Nephron progenitor cell (in vitro differentiated cells): ENCODE measurements at regions not wholly inside any gene's neighbourhood (a gene's known extent, or its start where the extent isn't known, plus 50 kb on each side); places are given as distances from the start of the nearest gene placed in this dataset.
"Not testable (repeated sequence)": the region's sequence is repeated elsewhere in the genome, so short reads cannot be mapped to it uniquely, and the experiment has no call there.

Source experiments
- DNase-seq: peaks from one replicate; pipeline ENCODE4 v3.0.0; 2021
- H3K27ac Mint-ChIP-seq: 2 replicates; pipeline ENCODE4 v1.8.0; 2021; ENCODE audit warnings: mild to moderate bottlenecking, moderate library complexity, mixed read lengths
- H3K27me3 Mint-ChIP-seq: 2 replicates; pipeline ENCODE4 v1.8.0; 2021; ENCODE audit warnings: mild to moderate bottlenecking, low read depth, mixed read lengths; ENCODE audit not compliant: poor library complexity
- H3K36me3 Mint-ChIP-seq: 2 replicates; pipeline ENCODE4 v1.8.0; 2021; ENCODE audit warnings: low read depth, mixed read lengths
- H3K4me1 Mint-ChIP-seq: 2 replicates; pipeline ENCODE4 v1.8.0; 2021; ENCODE audit warnings: mixed read lengths
- H3K4me3 Mint-ChIP-seq: 2 replicates; pipeline ENCODE4 v1.8.0; 2021; ENCODE audit warnings: mild to moderate bottlenecking, moderate library complexity, mixed read lengths
- H3K9me3 Mint-ChIP-seq: 2 replicates; pipeline ENCODE4 v1.8.0; 2021; ENCODE audit warnings: mild to moderate bottlenecking, moderate library complexity, mixed read lengths
- CTCF ChIP-seq: fragments of 200-600 bp; sonication (generic); IDR thresholded peaks from 2 replicates; pipeline ENCODE4 v1.5.0; 2021; ENCODE audit warnings: antibody characterized with exemption

- Mint-ChIP-seq H3K9me3 (peaks cover 93% of the 10 kb centered on the region), H3K4me3 (no peak overlapping the region), H3K27ac (no peak overlapping the region), H3K36me3 (peaks cover 19% of the 10 kb centered on the region), H3K4me1 (no peaks in the 10 kb centered on the region), H3K27me3 (peaks cover 4% of the 10 kb centered on the region)
- no peak for TF ChIP-seq CTCF
- DNase-seq = no peak
These were observed 746.0 kb upstream of the DEFB115 start for GRCh38 chr20:30511322-30512030.

- DNase-seq = no peak
- no peaks in the 10 kb centered on the region for H3K4me1 Mint-ChIP-seq
- no peak overlapping the region for H3K27ac Mint-ChIP-seq
- H3K27me3 Mint-ChIP-seq = peaks cover 4% of the 10 kb centered on the region
- H3K9me3 Mint-ChIP-seq = peaks cover 86% of the 10 kb centered on the region
- peaks cover 13% of the 10 kb centered on the region for H3K36me3 Mint-ChIP-seq
- H3K4me3 Mint-ChIP-seq = no peak overlapping the region
- TF ChIP-seq CTCF = no peak
These were observed 744.3 kb upstream of the DEFB115 start for GRCh38 chr20:30513050-30513628.

GRCh38 chr20:30515915-30516314 lies 741.5 kb upstream of the DEFB115 start:
- H3K9me3 Mint-ChIP-seq = peaks cover 59% of the 10 kb centered on the region
- not testable (repeated sequence) for H3K27me3 Mint-ChIP-seq, DNase-seq, H3K4me3 Mint-ChIP-seq, H3K4me1 Mint-ChIP-seq, H3K27ac Mint-ChIP-seq, H3K36me3 Mint-ChIP-seq

- not testable (repeated sequence) for H3K27me3 Mint-ChIP-seq, DNase-seq, H3K36me3 Mint-ChIP-seq, H3K27ac Mint-ChIP-seq, H3K4me1 Mint-ChIP-seq, H3K4me3 Mint-ChIP-seq
- H3K9me3 Mint-ChIP-seq = peaks cover 37% of the 10 kb centered on the region
These were observed 738.6 kb upstream of the DEFB115 start for GRCh38 chr20:30518906-30519305.

- H3K4me1 Mint-ChIP-seq, H3K36me3 Mint-ChIP-seq, DNase-seq, H3K4me3 Mint-ChIP-seq, H3K27ac Mint-ChIP-seq, H3K27me3 Mint-ChIP-seq: not testable (repeated sequence)
- peaks cover 36% of the 10 kb centered on the region for H3K9me3 Mint-ChIP-seq
These were observed 735.6 kb upstream of the DEFB115 start for GRCh38 chr20:30521686-30522415.

- not testable (repeated sequence) for DNase-seq, H3K4me1 Mint-ChIP-seq, H3K36me3 Mint-ChIP-seq, H3K27ac Mint-ChIP-seq, H3K27me3 Mint-ChIP-seq, H3K4me3 Mint-ChIP-seq
- peaks cover 43% of the 10 kb centered on the region for H3K9me3 Mint-ChIP-seq
These were observed 733.3 kb upstream of the DEFB115 start for GRCh38 chr20:30524155-30524554.

GRCh38 chr20:30524761-30525160 lies 732.7 kb upstream of the DEFB115 start:
- peaks cover 46% of the 10 kb centered on the region for H3K9me3 Mint-ChIP-seq
- not testable (repeated sequence) for DNase-seq, H3K27ac Mint-ChIP-seq, H3K4me3 Mint-ChIP-seq, H3K27me3 Mint-ChIP-seq, H3K36me3 Mint-ChIP-seq, H3K4me1 Mint-ChIP-seq

- not testable (repeated sequence) for H3K36me3 Mint-ChIP-seq, H3K4me3 Mint-ChIP-seq, H3K27me3 Mint-ChIP-seq, H3K4me1 Mint-ChIP-seq, DNase-seq, H3K27ac Mint-ChIP-seq
- H3K9me3 Mint-ChIP-seq = peaks cover 62% of the 10 kb centered on the region
These were observed 723.8 kb upstream of the DEFB115 start for GRCh38 chr20:30533653-30534052.

GRCh38 chr20:30537459-30537858 lies 720.0 kb upstream of the DEFB115 start:
- DNase-seq, H3K4me3 Mint-ChIP-seq, H3K36me3 Mint-ChIP-seq, H3K4me1 Mint-ChIP-seq, H3K27ac Mint-ChIP-seq, H3K27me3 Mint-ChIP-seq: not testable (repeated sequence)
- H3K9me3 Mint-ChIP-seq = peaks cover 58% of the 10 kb centered on the region

GRCh38 chr20:30540330-30541069 lies 717.0 kb upstream of the DEFB115 start:
- not testable (repeated sequence) for H3K4me1 Mint-ChIP-seq, H3K4me3 Mint-ChIP-seq, DNase-seq, H3K27ac Mint-ChIP-seq, H3K36me3 Mint-ChIP-seq, H3K27me3 Mint-ChIP-seq
- peaks cover 63% of the 10 kb centered on the region for H3K9me3 Mint-ChIP-seq

GRCh38 chr20:30551236-30551635 lies 706.2 kb upstream of the DEFB115 start:
- not testable (repeated sequence) for H3K27ac Mint-ChIP-seq, H3K36me3 Mint-ChIP-seq, H3K4me3 Mint-ChIP-seq, H3K4me1 Mint-ChIP-seq, DNase-seq, H3K27me3 Mint-ChIP-seq
- peaks cover 78% of the 10 kb centered on the region for H3K9me3 Mint-ChIP-seq

- H3K27ac Mint-ChIP-seq, H3K4me3 Mint-ChIP-seq, H3K4me1 Mint-ChIP-seq, H3K36me3 Mint-ChIP-seq, DNase-seq, H3K27me3 Mint-ChIP-seq: not testable (repeated sequence)
- H3K9me3 Mint-ChIP-seq = peaks cover 67% of the 10 kb centered on the region
These were observed 700.7 kb upstream of the DEFB115 start for GRCh38 chr20:30556797-30557196.
